H1 (cell line): ENCODE measurements at regions not wholly inside any gene's neighbourhood (a gene's known extent, or its start where the extent isn't known, plus 50 kb on each side); places are given as distances from the start of the nearest gene placed in this dataset.

Experiments
- CTCF ChIA-PET: fragments of 300-600 bp; sonication (Branson Sonifier 250); formaldehyde crosslinking; loops from one replicate; lab custom pipeline; 2021; ENCODE audit not compliant: partially characterized antibody; lab: Charles Lee
- POLR2A ChIA-PET: fragments of 300-600 bp; sonication (Branson Sonifier 250); formaldehyde crosslinking; loops from one replicate; lab custom pipeline; 2021; ENCODE audit warnings: inconsistent platforms; ENCODE audit not compliant: partially characterized antibody; lab: Charles Lee
- DNase-seq, 2 experiments: peaks; one replicate each; pipeline versions ENCODE4 v3.0.0 to v3.0.0-alpha.2; 2010 to 2022; ENCODE audit warnings: low spot score in 2 of 2, low read depth in 1 of 2, mixed read lengths in 1 of 2
- FAIRE-seq: peaks from 2 replicates; lab custom pipeline; 2011; peaks lifted over from hg19 to GRCh38; lab: Jason Lieb, UNC
- H2AFZ ChIP-seq: 2 replicates; pipeline ENCODE4 v1.8.1; 2012; ENCODE audit warnings: low read length, inconsistent platforms
- H2AK5ac ChIP-seq: 2 replicates; pipeline ENCODE4 v1.6.1; 2013; ENCODE audit warnings: low read depth, low read length
- H2BK120ac ChIP-seq: replicated peaks from 2 replicates; pipeline ENCODE3; 2013; ENCODE audit warnings: low read depth, low read length, inconsistent platforms
- H2BK12ac ChIP-seq: 2 replicates; pipeline ENCODE4 v1.6.1; 2013; ENCODE audit warnings: low read depth, low read length
- H2BK15ac ChIP-seq: 2 replicates; pipeline ENCODE4 v1.6.1; 2013; ENCODE audit warnings: low read length
- H2BK20ac ChIP-seq: 2 replicates; pipeline ENCODE4 v1.6.1; 2013; ENCODE audit warnings: low read length
- H2BK5ac ChIP-seq: 2 replicates; pipeline ENCODE4 v1.6.1; 2013; ENCODE audit warnings: low read depth, low read length
- H3K14ac ChIP-seq: 2 replicates; pipeline ENCODE4 v1.6.1; 2013; ENCODE audit warnings: inconsistent platforms; ENCODE audit not compliant: insufficient read length
- H3K18ac ChIP-seq: 2 replicates; pipeline ENCODE4 v1.6.1; 2013; ENCODE audit warnings: low read length; ENCODE audit errors: extremely low read depth
- H3K23ac ChIP-seq: 2 replicates; pipeline ENCODE4 v1.6.1; 2013; ENCODE audit warnings: inconsistent platforms; ENCODE audit not compliant: insufficient read length
- H3K23me2 ChIP-seq: 2 replicates; pipeline ENCODE4 v1.6.1; 2013; ENCODE audit warnings: low read depth, low read length
- H3K27ac ChIP-seq: 2 replicates; pipeline ENCODE4 v1.6.1; 2011; ENCODE audit warnings: low read depth, low read length, inconsistent platforms
- H3K27me3 ChIP-seq, 4 experiments: replicated peaks in 1 of 4; 1 replicate in 1 of 4; 2 replicates in 3 of 4; pipeline versions ENCODE4 v1.6.1 to v1.8.1; 2011 to 2013; ENCODE audit warnings: low read length in 3 of 4, mild to moderate bottlenecking in 3 of 4, inconsistent platforms in 2 of 4, mixed read lengths in 2 of 4, moderate library complexity in 1 of 4; ENCODE audit not compliant: control insufficient read depth in 3 of 4, insufficient read depth in 3 of 4; ENCODE audit errors: extremely low read depth in 1 of 4
- H3K36me3 ChIP-seq, 4 experiments: 2 replicates each; pipeline versions ENCODE4 v1.6.1 to v1.8.1; 2011 to 2013; ENCODE audit warnings: mild to moderate bottlenecking in 4 of 4, low read length in 3 of 4, moderate library complexity in 2 of 4, control low read depth in 1 of 4, inconsistent platforms in 1 of 4; ENCODE audit not compliant: insufficient read depth in 4 of 4, control insufficient read depth in 2 of 4
- H3K4ac ChIP-seq: replicated peaks from 2 replicates; pipeline ENCODE3; 2013; ENCODE audit warnings: low read length, low read depth, mixed read lengths, inconsistent platforms; ENCODE audit not compliant: insufficient read length
- H3K4me1 ChIP-seq, 4 experiments: replicated peaks in 1 of 4; 1 replicate in 1 of 4; 2 replicates in 3 of 4; pipeline versions ENCODE4 v1.6.1 to v1.8.1; 2011 to 2013; ENCODE audit warnings: low read length in 3 of 4, inconsistent platforms in 2 of 4, mixed read lengths in 1 of 4; ENCODE audit not compliant: insufficient read depth in 4 of 4, control insufficient read depth in 3 of 4
- H3K4me2 ChIP-seq, 2 experiments: 2 replicates each; pipeline versions ENCODE4 v1.6.1 to v1.8.1; 2011 to 2013; ENCODE audit warnings: low read depth in 2 of 2, low read length in 2 of 2, control low read depth in 1 of 2, inconsistent platforms in 1 of 2, mild to moderate bottlenecking in 1 of 2; ENCODE audit not compliant: insufficient read depth in 1 of 2
- H3K4me3 ChIP-seq, 4 experiments: fragments of 200-600, 300-600 bp in 1 of 4; sonication (generic), shearing (Covaris generic), sonication (Bioruptor Twin) in 1 of 4; 2 replicates each; pipeline versions ENCODE4 v1.5.1 to v1.8.1; 2011 to 2016; ENCODE audit warnings: low read length in 4 of 4, low read depth in 3 of 4, control low read depth in 2 of 4, inconsistent platforms in 2 of 4, mild to moderate bottlenecking in 2 of 4, mixed read lengths in 1 of 4, moderate library complexity in 1 of 4; ENCODE audit not compliant: insufficient read depth in 2 of 4; ENCODE audit errors: extremely low read depth in 1 of 4
- H3K56ac ChIP-seq: replicated peaks from 2 replicates; pipeline ENCODE3; 2013; ENCODE audit warnings: low read depth, mild to moderate bottlenecking, mixed read lengths, low read length, inconsistent platforms; ENCODE audit not compliant: insufficient read length
- H3K79me1 ChIP-seq: 2 replicates; pipeline ENCODE4 v1.6.1; 2013; ENCODE audit warnings: low read depth, low read length, control low read depth
- H3K79me2 ChIP-seq, 2 experiments: 2 replicates each; pipeline versions ENCODE4 v1.6.1 to v1.8.1; 2012 to 2013; ENCODE audit warnings: low read length in 2 of 2, mild to moderate bottlenecking in 2 of 2, inconsistent platforms in 1 of 2; ENCODE audit not compliant: insufficient read depth in 2 of 2, control insufficient read depth in 1 of 2
- H3K9ac ChIP-seq, 4 experiments: replicated peaks in 1 of 4; 1 replicate in 1 of 4; 2 replicates in 3 of 4; pipeline versions ENCODE4 v1.6.1 to v1.8.1; 2011 to 2013; ENCODE audit warnings: low read depth in 3 of 4, low read length in 3 of 4, control low read depth in 2 of 4, mild to moderate bottlenecking in 2 of 4, moderate library complexity in 2 of 4, inconsistent platforms in 1 of 4; ENCODE audit errors: extremely low read depth in 1 of 4
- H3K9me3 ChIP-seq, 2 experiments: 2 replicates each; pipeline versions ENCODE4 v1.6.1 to v1.8.1; 2012 to 2013; ENCODE audit warnings: mild to moderate bottlenecking in 2 of 2, moderate library complexity in 2 of 2, control low read depth in 1 of 2, inconsistent platforms in 1 of 2, low read depth in 1 of 2, low read length in 1 of 2, mixed read lengths in 1 of 2; ENCODE audit not compliant: insufficient read depth in 2 of 2
- H4K20me1 ChIP-seq, 2 experiments: replicated peaks in 1 of 2; 2 replicates each; pipeline versions ENCODE3 to v1.8.1; 2011 to 2013; ENCODE audit warnings: inconsistent platforms in 2 of 2, low read length in 2 of 2, mild to moderate bottlenecking in 1 of 2; ENCODE audit not compliant: insufficient read depth in 2 of 2, control insufficient read depth in 1 of 2
- H4K5ac ChIP-seq: 2 replicates; pipeline ENCODE4 v1.6.1; 2013; ENCODE audit warnings: low read length, low read depth, mixed read lengths, inconsistent platforms; ENCODE audit not compliant: insufficient read length
- H4K8ac ChIP-seq: 2 replicates; pipeline ENCODE4 v1.8.0; 2013; ENCODE audit warnings: mild to moderate bottlenecking, moderate library complexity, low read length, inconsistent platforms; ENCODE audit not compliant: insufficient read depth; ENCODE audit errors: extremely low read depth
- H4K91ac ChIP-seq: replicated peaks from 2 replicates; pipeline ENCODE3; 2013; ENCODE audit warnings: low read length, mixed read lengths, inconsistent platforms; ENCODE audit not compliant: insufficient read length
- BACH1 ChIP-seq: IDR thresholded peaks from 2 replicates; pipeline ENCODE4 v1.6.1; 2012; ENCODE audit warnings: low read length, improper control_type of control experiment
- CBX8 ChIP-seq: fragments of 300-800, 300-1000 bp; sonication (generic); IDR thresholded peaks from 2 replicates; pipeline ENCODE4 v1.7.1; 2016; ENCODE audit warnings: low read depth, low read length, borderline replicate concordance
- HDAC6 ChIP-seq: IDR thresholded peaks from one replicate; pipeline ENCODE4 v1.7.1; 2012; ENCODE audit warnings: low read depth, mild to moderate bottlenecking, inconsistent platforms, low read length, moderate library complexity
- KDM1A ChIP-seq: fragments of 200-600, 300-600 bp; sonication (generic); IDR thresholded peaks from 2 replicates; pipeline ENCODE4 v1.7.1; 2016; ENCODE audit warnings: mild to moderate bottlenecking, low read length, borderline replicate concordance
- MAFK ChIP-seq: IDR thresholded peaks from 2 replicates; pipeline ENCODE4 v1.6.1; 2012; ENCODE audit warnings: low read depth, mild to moderate bottlenecking, improper control_type of control experiment, low read length
- NRF1 ChIP-seq: IDR thresholded peaks from 2 replicates; pipeline ENCODE4 v1.6.1; 2011; ENCODE audit warnings: mild to moderate bottlenecking, low read depth, low read length, improper control_type of control experiment
- POLR2A ChIP-seq, 2 experiments: IDR thresholded peaks; 1 replicate in 1 of 2; 2 replicates in 1 of 2; pipeline ENCODE4 v1.6.1; 2011; ENCODE audit warnings: low read depth in 2 of 2, low read length in 2 of 2, mild to moderate bottlenecking in 2 of 2; ENCODE audit errors: control extremely low read depth in 1 of 2
- POLR2AphosphoS5 ChIP-seq: IDR thresholded peaks from 2 replicates; pipeline ENCODE4 v1.6.1; 2011; ENCODE audit warnings: low read depth, low read length
- RNF2 ChIP-seq: fragments of 200-900, 300-1000 bp; sonication (generic); IDR thresholded peaks from 2 replicates; pipeline ENCODE4 v1.7.1; 2016; ENCODE audit warnings: borderline replicate concordance, low read depth, mild to moderate bottlenecking, antibody characterized with exemption, low read length; ENCODE audit not compliant: poor library complexity, severe bottlenecking; ENCODE audit errors: missing control alignments
- SRF ChIP-seq: IDR thresholded peaks from 2 replicates; pipeline ENCODE4 v1.6.1; 2011; ENCODE audit warnings: mild to moderate bottlenecking, low read depth, low read length, moderate library complexity
- TCF12 ChIP-seq: IDR thresholded peaks from 2 replicates; pipeline ENCODE4 v1.6.1; 2011; ENCODE audit warnings: low read depth, mild to moderate bottlenecking, low read length
- USF2 ChIP-seq: IDR thresholded peaks from 2 replicates; pipeline ENCODE4 v1.6.1; 2011; ENCODE audit warnings: low read length, improper control_type of control experiment
- WGBS, 2 experiments: shearing (Covaris generic) in 1 of 2; methylation state at CpG; one replicate each; pipeline versions ENCODE4 v1.1.6 to v1.1.7; 2013 to 2015; ENCODE audit warnings: low lambda C conversion rate in 2 of 2, mixed read lengths in 2 of 2, inconsistent platforms in 1 of 2, low coverage in 1 of 2, missing lambda C conversion rate in 1 of 2; ENCODE audit not compliant: insufficient replicate concordance in 2 of 2, insufficient coverage in 1 of 2, insufficient read length in 1 of 2; ENCODE audit errors: extremely low coverage in 1 of 2, missing lambda C conversion rate in 1 of 2; 5-methylcytosine and 5-hydroxymethylcytosine counted together

DNA sequence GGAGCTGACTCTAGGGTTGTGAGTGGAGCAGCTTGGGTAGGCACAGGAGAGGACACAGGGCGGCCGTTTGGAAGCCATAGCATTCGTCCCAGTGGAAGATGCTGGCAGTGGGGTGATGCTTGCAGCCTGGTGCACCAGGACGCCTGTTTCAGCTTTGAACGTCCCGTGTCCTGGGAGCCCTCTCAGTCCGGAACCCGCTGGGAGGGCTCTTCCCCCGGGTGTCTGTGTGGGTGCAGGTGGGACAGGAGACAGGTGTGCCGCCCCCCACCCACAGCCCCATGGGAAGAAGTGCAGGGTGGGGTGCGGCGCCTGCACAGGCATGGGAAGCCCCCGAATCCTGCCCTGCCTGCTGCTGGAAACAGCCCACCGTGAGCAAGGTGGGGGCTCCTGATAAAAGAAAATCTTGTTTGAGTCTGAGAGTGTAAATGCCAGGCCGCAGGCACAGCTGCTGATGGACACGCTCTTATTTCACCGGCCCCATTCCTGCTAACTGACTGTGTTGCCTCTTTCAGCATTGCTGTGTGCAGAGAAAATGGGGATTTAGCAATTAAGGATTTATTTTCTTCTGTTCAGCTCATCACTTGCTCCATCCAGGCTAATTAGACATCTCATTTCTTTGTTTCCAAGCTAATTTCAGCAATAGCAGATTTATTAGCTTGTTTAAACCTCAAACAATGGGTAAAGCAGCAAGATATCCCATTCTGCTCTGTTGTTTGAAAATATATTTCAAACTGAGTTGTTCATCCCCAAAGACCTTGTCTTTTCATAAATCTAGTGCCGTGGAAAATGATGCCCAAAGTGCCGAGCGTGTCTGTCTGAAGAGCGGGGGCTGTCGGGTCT is 54.9 kb upstream of the DPYSL4 start:
- H3K4me2 ChIP-seq, result no peak overlapping the region
- 89% methylated on average over 17 of the region's 22 CpGs; no CpG with 5 or more reads in 1 of the 2 experiments for WGBS, 2 experiments
- H4K5ac ChIP-seq, result no peak overlapping the region
- no peak overlapping the region for H2BK5ac ChIP-seq
- H3K79me1 ChIP-seq, result no peaks in the 10 kb centered on the region
- no peak overlapping the region for H2BK12ac ChIP-seq
- POLR2A ChIA-PET, result interaction anchor here (1.0 kb wide), 1 partner anchor 96 kb away, joined by 3 read pairs; no protein-coding TSS in a partner anchor
- CTCF ChIA-PET, result interaction anchor here (0.7 to 6.7 kb wide), 5 partner anchors 11 to 252 kb away, joined by 3 to 59 read pairs (median 4); no protein-coding TSS in a partner anchor
- no peak overlapping the region for H2AFZ ChIP-seq
- no peak overlapping the region for H3K18ac ChIP-seq
- H2AK5ac ChIP-seq, result no peak overlapping the region
- no peak overlapping the region for H3K4me3 ChIP-seq
- H3K9ac ChIP-seq, result no peak overlapping the region
- no peak overlapping the region for H3K27ac ChIP-seq
- H4K91ac ChIP-seq, result no peak overlapping the region
- H3K23ac ChIP-seq, result no peak overlapping the region
- no peak overlapping the region for H2BK120ac ChIP-seq
- no peak overlapping the region for H3K4ac ChIP-seq
- H3K27me3 ChIP-seq, result no peaks in the 10 kb centered on the region; a peak in 1 of 7 replicates
- H2BK20ac ChIP-seq, result no peak overlapping the region
- no peak overlapping the region for H3K14ac ChIP-seq
- H4K20me1 ChIP-seq, result peaks cover 0 to 2% of the 10 kb centered on the region in 2 experiments
- H3K79me2 ChIP-seq, result no peaks in the 10 kb centered on the region
- no peak overlapping the region for H3K56ac ChIP-seq
- H4K8ac ChIP-seq, result no peak overlapping the region
- H3K36me3 ChIP-seq, result no peaks in the 10 kb centered on the region
- DNase-seq (no peak), FAIRE-seq (no peak)
- no peak overlapping the region for H2BK15ac ChIP-seq
- H3K9me3 ChIP-seq, result no peaks in the 10 kb centered on the region
- H3K4me1 ChIP-seq, result peaks cover 0 to 3% (median 0%) of the 10 kb centered on the region in 4 experiments; a peak in 1 of 7 replicates
- H3K23me2 ChIP-seq, result no peaks in the 10 kb centered on the region
- TF ChIP-seq BACH1 (no peak), SRF (no peak), RNF2 (no peak), POLR2AphosphoS5 (no peak), POLR2A (IDR thresholded peaks at IDR 0.05; ENCODE audit: control extremely low read depth in 1 of 2, low read depth in 2 of 2, low read length in 2 of 2) (no peak), HDAC6 (no peak), TCF12 (no peak), NRF1 (no peak), USF2 (no peak), MAFK (no peak), CBX8 (no peak), KDM1A (no peak)
